Peyer's patch (tissue), 4 donors: ENCODE measurements at regions not wholly inside any gene's neighbourhood (a gene's known extent, or its start where the extent isn't known, plus 50 kb on each side); places are given as distances from the start of the nearest gene placed in this dataset.
"Not testable (repeated sequence)": the region's sequence is repeated elsewhere in the genome, so short reads cannot be mapped to it uniquely, and the experiment has no call there.

Experiments
- DNase-seq, 3 donors: peaks; one replicate each; pipeline ENCODE4 v3.0.0-alpha.2; 2017 to 2019
- H3K27ac ChIP-seq, 4 donors: fragments of 200-600 bp; sonication (generic); one replicate each; pipeline ENCODE4 v1.5.1; 2016 to 2019
- H3K27me3 ChIP-seq, 2 donors: fragments of 200-600 bp; sonication (generic); one replicate each; pipeline ENCODE4 v1.5.1; 2019
- H3K36me3 ChIP-seq, 3 donors: fragments of 200-600 bp; sonication (generic); one replicate each; pipeline ENCODE4 v1.5.1; 2016 to 2019
- H3K4me1 ChIP-seq, 4 donors: fragments of 200-600 bp; sonication (generic); one replicate each; pipeline ENCODE4 v1.5.1; 2016 to 2019
- H3K4me3 ChIP-seq, 4 donors: fragments of 200-600 bp; sonication (generic); 1 replicate in 3 of 4; 2 replicates in 1 of 4; pipeline ENCODE4 v1.5.1; 2016 to 2019; ENCODE audit warnings: mild to moderate bottlenecking in 1 of 4
- H3K9me3 ChIP-seq, 4 donors: fragments of 200-600 bp; sonication (generic); one replicate each; pipeline ENCODE4 v1.5.1; 2016 to 2019; ENCODE audit warnings: mild to moderate bottlenecking in 1 of 4
- CTCF ChIP-seq, 6 experiments: fragments of 450-650 bp in 4 of 6; fragments of 200-600 bp in 2 of 6; sonication (generic) in 1 of 6; IDR thresholded peaks; one replicate each; pipeline ENCODE4 v1.5.1; 2017 to 2019; ENCODE audit warnings: antibody characterized with exemption in 6 of 6, mild to moderate bottlenecking in 3 of 6, moderate library complexity in 1 of 6
- POLR2A ChIP-seq, 2 donors: fragments of 450-650 bp; IDR thresholded peaks; one replicate each; pipeline ENCODE4 v1.5.1; 2017; ENCODE audit warnings: antibody characterized with exemption in 2 of 2, mild to moderate bottlenecking in 2 of 2, moderate library complexity in 2 of 2

- DNase-seq, result no peak
- no peak for TF ChIP-seq POLR2A (IDR thresholded peaks at IDR 0.05)
- peak in 4 of 6 experiments; percentile 41 to 56 (median 54) for TF ChIP-seq CTCF (IDR thresholded peaks at IDR 0.05)
- H3K27me3 ChIP-seq, result no peaks in the 10 kb centered on the region
- H3K4me1 ChIP-seq, result peaks cover 0 to 6% (median 0%) of the 10 kb centered on the region in 4 donors
- no peak overlapping the region for H3K27ac ChIP-seq
- no peaks in the 10 kb centered on the region for H3K9me3 ChIP-seq
- no peaks in the 10 kb centered on the region for H3K36me3 ChIP-seq
- no peak overlapping the region for H3K4me3 ChIP-seq
These were observed 89.8 kb downstream of the KATNIP start for GRCh38 chr16:27639561-27640276.

- H3K27me3 ChIP-seq, result no peaks in the 10 kb centered on the region
- DNase-seq, result no peak
- no peak overlapping the region for H3K27ac ChIP-seq
- H3K4me3 ChIP-seq, result no peak overlapping the region
- peaks cover 0 to under 1% (median 0%) of the 10 kb centered on the region in 4 donors for H3K4me1 ChIP-seq
- TF ChIP-seq CTCF (IDR thresholded peaks at IDR 0.05) (no peak), POLR2A (IDR thresholded peaks at IDR 0.05) (no peak)
- no peaks in the 10 kb centered on the region for H3K9me3 ChIP-seq
- H3K36me3 ChIP-seq, result no peaks in the 10 kb centered on the region
These were observed 90.3 kb downstream of the KATNIP start for GRCh38 chr16:27640277-27640600.

- no peaks in the 10 kb centered on the region for H3K27me3 ChIP-seq
- no peaks in the 10 kb centered on the region for H3K36me3 ChIP-seq
- H3K27ac ChIP-seq, result no peak overlapping the region
- H3K4me3 ChIP-seq, result no peak overlapping the region
- TF ChIP-seq POLR2A (IDR thresholded peaks at IDR 0.05) (no peak), CTCF (IDR thresholded peaks at IDR 0.05) (no peak)
- DNase-seq, result no peak
- H3K4me1 ChIP-seq, result no peaks in the 10 kb centered on the region
- no peaks in the 10 kb centered on the region for H3K9me3 ChIP-seq
These were observed 91.3 kb downstream of the KATNIP start for GRCh38 chr16:27641260-27641659.

GRCh38 chr16:27641734-27642415 lies 91.9 kb downstream of the KATNIP start:
- H3K27me3 ChIP-seq, H3K4me3 ChIP-seq, H3K4me1 ChIP-seq, DNase-seq, H3K9me3 ChIP-seq, H3K27ac ChIP-seq, H3K36me3 ChIP-seq: not testable (repeated sequence)

- H3K27ac ChIP-seq, result no peak overlapping the region
- H3K9me3 ChIP-seq, result no peaks in the 10 kb centered on the region
- no peak for DNase-seq
- no peaks in the 10 kb centered on the region for H3K36me3 ChIP-seq
- no peak overlapping the region for H3K4me3 ChIP-seq
- H3K27me3 ChIP-seq, result no peaks in the 10 kb centered on the region
- no peaks in the 10 kb centered on the region for H3K4me1 ChIP-seq
- TF ChIP-seq POLR2A (IDR thresholded peaks at IDR 0.05) (no peak), CTCF (IDR thresholded peaks at IDR 0.05) (peak in 2 of 6 experiments; percentile 11 to 23)
These were observed 92.8 kb downstream of the KATNIP start for GRCh38 chr16:27642756-27643155.

- Histone ChIP-seq H3K36me3 (no peaks in the 10 kb centered on the region), H3K27me3 (no peaks in the 10 kb centered on the region), H3K4me1 (no peaks in the 10 kb centered on the region), H3K9me3 (no peaks in the 10 kb centered on the region), H3K4me3 (no peak overlapping the region), H3K27ac (no peak overlapping the region)
- no peak for DNase-seq
- TF ChIP-seq POLR2A (IDR thresholded peaks at IDR 0.05) (no peak), CTCF (IDR thresholded peaks at IDR 0.05) (no peak)
These were observed 94.2 kb downstream of the KATNIP start for GRCh38 chr16:27644165-27644564.
